PC-9 (cell line): ENCODE measurements at regions not wholly inside any gene's neighbourhood (a gene's known extent, or its start where the extent isn't known, plus 50 kb on each side); places are given as distances from the start of the nearest gene placed in this dataset.

Source experiments
- CTCF ChIP-seq: fragments of 200-600 bp; sonication (generic); conservative IDR thresholded peaks from 2 replicates; pipeline ENCODE4 v1.6.1; 2017; ENCODE audit warnings: mixed run types, antibody characterized with exemption, mild to moderate bottlenecking, moderate library complexity
- EZH2 ChIP-seq: fragments of 200-600 bp; sonication (generic); IDR thresholded peaks from 2 replicates; pipeline ENCODE4 v1.8.0; 2017; ENCODE audit warnings: antibody characterized with exemption, low read depth

- TF ChIP-seq CTCF (no peak), EZH2 (no peak)
Observed at GRCh38 chr5:25090854-25091253, 446.1 kb upstream of the CDH10 start.
